ENCODE measurements at regions not wholly inside any gene's neighbourhood (a gene's known extent, or its start where the extent isn't known, plus 50 kb on each side); places are given as distances from the start of the nearest gene placed in this dataset.

GRCh38 chr4:176882206-176882605 lies 89.5 kb upstream of the VEGFC start:
- Histone ChIP-seq H3K27me3 (replicated peaks; ENCODE audit: insufficient read depth) (no peaks in the 10 kb centered on the region), H3K36me3 (no peaks in the 10 kb centered on the region), H3K4me3 (no peak overlapping the region), H3K27ac (no peak overlapping the region), H3K9me3 (no peaks in the 10 kb centered on the region), H3K4me1 (replicated peaks) (no peaks in the 10 kb centered on the region)
- intact Hi-C loops (cut with DNase I) = no loop called here
- DNase-seq (ENCODE audit: low spot score) = no peak
- TF ChIP-seq POLR2AphosphoS5 (IDR thresholded peaks at IDR 0.05) (no peak), CTCF (IDR thresholded peaks at IDR 0.05) (no peak), POLR2A (IDR thresholded peaks at IDR 0.05) (no peak)
- WGBS = 49% methylated on average over 2 of the region's 2 CpGs

GRCh38 chr4:176883108-176883550 lies 90.4 kb upstream of the VEGFC start:
- Histone ChIP-seq H3K27ac (no peak overlapping the region), H3K9me3 (no peaks in the 10 kb centered on the region), H3K27me3 (replicated peaks; ENCODE audit: insufficient read depth) (no peaks in the 10 kb centered on the region), H3K36me3 (no peaks in the 10 kb centered on the region), H3K4me1 (replicated peaks) (no peaks in the 10 kb centered on the region), H3K4me3 (no peak overlapping the region)
- 53% methylated on average over 7 of the region's 7 CpGs for WGBS
- intact Hi-C loops (cut with DNase I) = no loop called here
- no peak for DNase-seq (ENCODE audit: low spot score)
- no peak for TF ChIP-seq CTCF (IDR thresholded peaks at IDR 0.05)
- no peak for TF ChIP-seq POLR2AphosphoS5 (IDR thresholded peaks at IDR 0.05)
- TF ChIP-seq POLR2A (IDR thresholded peaks at IDR 0.05) = no peak

DNA sequence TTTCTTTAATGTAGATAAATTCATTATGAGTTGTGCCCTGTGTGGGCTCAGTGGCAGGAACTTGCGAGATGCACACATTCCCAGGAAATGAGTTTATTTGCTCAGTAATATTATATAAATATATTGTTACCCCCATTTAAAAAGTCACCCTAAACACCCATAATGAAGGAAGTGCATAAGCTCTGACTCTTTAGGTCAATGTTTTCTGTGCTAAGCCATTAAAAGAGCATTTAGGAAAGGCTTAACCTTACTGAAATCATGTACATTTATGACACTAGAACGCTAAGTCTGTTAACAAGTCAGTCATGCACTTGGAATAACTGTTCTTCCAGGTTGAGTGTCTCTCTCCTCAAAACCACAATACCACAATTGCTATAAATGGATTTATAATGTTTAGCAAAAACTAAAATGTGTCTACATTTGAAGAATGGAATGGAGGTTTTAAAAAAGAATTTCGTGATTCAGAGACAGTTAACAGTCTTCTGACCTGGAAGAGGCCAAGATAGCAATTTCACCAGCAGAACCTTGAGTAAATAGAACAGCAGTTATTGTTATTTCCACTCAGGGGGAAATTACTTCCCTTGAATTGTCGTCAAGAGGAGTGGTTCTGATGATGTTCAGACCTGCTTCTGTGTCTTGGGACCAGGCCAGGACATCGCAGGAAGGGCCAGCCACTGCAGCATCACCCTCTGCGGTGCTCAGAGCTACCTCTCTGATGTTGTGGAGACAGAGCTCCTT lies 91.1 kb upstream of the VEGFC start:
- Histone ChIP-seq H3K27me3 (replicated peaks; ENCODE audit: insufficient read depth) (no peaks in the 10 kb centered on the region), H3K4me1 (replicated peaks) (no peaks in the 10 kb centered on the region), H3K36me3 (no peaks in the 10 kb centered on the region), H3K9me3 (no peaks in the 10 kb centered on the region), H3K4me3 (no peak overlapping the region), H3K27ac (no peak overlapping the region)
- 37% methylated on average over 6 of the region's 6 CpGs for WGBS
- no peak for DNase-seq (ENCODE audit: low spot score)
- intact Hi-C loops (cut with DNase I) = no loop called here
- TF ChIP-seq POLR2AphosphoS5 (IDR thresholded peaks at IDR 0.05) (no peak), POLR2A (IDR thresholded peaks at IDR 0.05) (no peak), CTCF (IDR thresholded peaks at IDR 0.05) (no peak)

DNA sequence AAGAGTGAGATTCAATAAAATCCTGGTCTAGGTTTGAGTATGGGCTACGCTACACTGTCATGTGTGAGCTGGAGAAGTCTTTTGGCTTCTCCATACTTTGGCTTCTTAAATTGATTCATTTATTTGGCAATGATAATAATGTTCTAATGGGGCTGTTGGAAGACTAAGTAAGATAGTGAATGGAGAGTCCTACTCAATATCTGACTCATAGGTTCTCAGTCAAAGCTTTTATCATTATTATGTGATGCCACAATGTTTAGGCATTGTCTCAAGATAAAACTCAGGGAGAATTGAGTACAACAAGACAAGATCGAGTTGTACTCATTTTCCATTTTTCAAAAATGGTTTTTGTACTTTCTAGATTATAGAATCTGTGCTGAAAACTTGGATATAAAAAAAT lies 92.5 kb upstream of the VEGFC start:
- intact Hi-C loops (cut with DNase I) = no loop called here
- 78% methylated on average over 2 of the region's 2 CpGs for WGBS
- no peak overlapping the region for H3K4me3 ChIP-seq
- no peaks in the 10 kb centered on the region for H3K9me3 ChIP-seq
- no peaks in the 10 kb centered on the region for H3K36me3 ChIP-seq
- no peaks in the 10 kb centered on the region for H3K27me3 ChIP-seq (replicated peaks; ENCODE audit: insufficient read depth)
- H3K4me1 ChIP-seq (replicated peaks) = no peaks in the 10 kb centered on the region
- TF ChIP-seq CTCF (IDR thresholded peaks at IDR 0.05) = no peak
- TF ChIP-seq POLR2A (IDR thresholded peaks at IDR 0.05) = no peak
- TF ChIP-seq POLR2AphosphoS5 (IDR thresholded peaks at IDR 0.05) = no peak
- no peak for DNase-seq (ENCODE audit: low spot score)
- no peak overlapping the region for H3K27ac ChIP-seq

DNA sequence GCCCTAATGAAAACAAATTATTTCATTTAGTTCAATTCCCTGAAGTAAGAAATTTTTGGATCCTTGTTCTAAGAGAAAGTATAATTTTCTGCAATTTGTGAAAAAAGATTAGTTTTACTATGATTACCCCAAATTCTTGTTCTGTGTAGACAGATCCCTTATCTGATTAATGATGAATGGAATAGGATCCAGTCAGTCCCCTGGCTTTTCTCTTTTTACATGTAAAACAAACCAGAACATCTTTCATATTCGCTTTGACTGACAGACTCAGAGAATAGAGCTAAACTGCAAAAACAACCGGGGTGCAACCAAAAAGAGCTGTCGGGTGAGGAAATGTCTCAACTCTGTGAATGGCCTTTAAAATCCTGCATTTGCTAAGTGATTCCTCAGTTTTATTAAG lies 93.4 kb upstream of the VEGFC start:
- TF ChIP-seq POLR2AphosphoS5 (IDR thresholded peaks at IDR 0.05) (no peak), CTCF (IDR thresholded peaks at IDR 0.05) (no peak), POLR2A (IDR thresholded peaks at IDR 0.05) (no peak)
- DNase-seq (ENCODE audit: low spot score) = no peak
- 60% methylated on average over 3 of the region's 3 CpGs for WGBS
- no peak overlapping the region for H3K27ac ChIP-seq
- H3K4me3 ChIP-seq = no peak overlapping the region
- H3K36me3 ChIP-seq = no peaks in the 10 kb centered on the region
- intact Hi-C loops (cut with DNase I) = no loop called here
- no peaks in the 10 kb centered on the region for H3K9me3 ChIP-seq
- no peaks in the 10 kb centered on the region for H3K27me3 ChIP-seq (replicated peaks; ENCODE audit: insufficient read depth)
- H3K4me1 ChIP-seq (replicated peaks) = no peaks in the 10 kb centered on the region
